Stimulated activated naive CD8-positive, alpha-beta T cell treated with anti-CD3 and anti-CD28 coated beads, Interleukin-15, Interleukin-2, amounts not matched to agents 100 ng/mL and 50 ng/mL, for 24 hours (primary cell): ENCODE measurements at regions not wholly inside any gene's neighbourhood (a gene's known extent, or its start where the extent isn't known, plus 50 kb on each side); places are given as distances from the start of the nearest gene placed in this dataset.

Experiments used
- H3K27ac Mint-ChIP-seq: one replicate; pipeline ENCODE4 v1.8.0; 2021; ENCODE audit warnings: mild to moderate bottlenecking, mixed read lengths
- H3K27me3 Mint-ChIP-seq: one replicate; pipeline ENCODE4 v1.8.0; 2021; ENCODE audit warnings: mixed read lengths
- H3K36me3 Mint-ChIP-seq: one replicate; pipeline ENCODE4 v1.8.0; 2021; ENCODE audit warnings: low read depth, mixed read lengths
- H3K4me1 Mint-ChIP-seq: one replicate; pipeline ENCODE4 v1.8.0; 2021; ENCODE audit warnings: low read depth, mixed read lengths
- H3K4me3 Mint-ChIP-seq: one replicate; pipeline ENCODE4 v1.8.0; 2021; ENCODE audit warnings: mild to moderate bottlenecking, mixed read lengths
- H3K9me3 Mint-ChIP-seq: one replicate; pipeline ENCODE4 v1.8.0; 2021; ENCODE audit warnings: mixed read lengths

GRCh38 chr7:52285689-52286088, 749.7 kb upstream of the POM121L12 start:
- H3K27me3 Mint-ChIP-seq = no peaks in the 10 kb centered on the region
- H3K4me1 Mint-ChIP-seq = no peaks in the 10 kb centered on the region
- no peak overlapping the region for H3K4me3 Mint-ChIP-seq

GRCh38 chr7:52283335-52283734, 752.1 kb upstream of the POM121L12 start:
- no peak overlapping the region for H3K4me3 Mint-ChIP-seq
- no peaks in the 10 kb centered on the region for H3K27me3 Mint-ChIP-seq
- H3K9me3 Mint-ChIP-seq = peaks cover 18% of the 10 kb centered on the region
- H3K27ac Mint-ChIP-seq = no peak overlapping the region
- H3K4me1 Mint-ChIP-seq = no peaks in the 10 kb centered on the region
- H3K36me3 Mint-ChIP-seq = no peaks in the 10 kb centered on the region

More at GRCh38 chr7:52285689-52286088, 749.7 kb upstream of the POM121L12 start:
- Mint-ChIP-seq H3K9me3 (peaks cover 12% of the 10 kb centered on the region), H3K27ac (no peak overlapping the region), H3K36me3 (no peaks in the 10 kb centered on the region)

DNA sequence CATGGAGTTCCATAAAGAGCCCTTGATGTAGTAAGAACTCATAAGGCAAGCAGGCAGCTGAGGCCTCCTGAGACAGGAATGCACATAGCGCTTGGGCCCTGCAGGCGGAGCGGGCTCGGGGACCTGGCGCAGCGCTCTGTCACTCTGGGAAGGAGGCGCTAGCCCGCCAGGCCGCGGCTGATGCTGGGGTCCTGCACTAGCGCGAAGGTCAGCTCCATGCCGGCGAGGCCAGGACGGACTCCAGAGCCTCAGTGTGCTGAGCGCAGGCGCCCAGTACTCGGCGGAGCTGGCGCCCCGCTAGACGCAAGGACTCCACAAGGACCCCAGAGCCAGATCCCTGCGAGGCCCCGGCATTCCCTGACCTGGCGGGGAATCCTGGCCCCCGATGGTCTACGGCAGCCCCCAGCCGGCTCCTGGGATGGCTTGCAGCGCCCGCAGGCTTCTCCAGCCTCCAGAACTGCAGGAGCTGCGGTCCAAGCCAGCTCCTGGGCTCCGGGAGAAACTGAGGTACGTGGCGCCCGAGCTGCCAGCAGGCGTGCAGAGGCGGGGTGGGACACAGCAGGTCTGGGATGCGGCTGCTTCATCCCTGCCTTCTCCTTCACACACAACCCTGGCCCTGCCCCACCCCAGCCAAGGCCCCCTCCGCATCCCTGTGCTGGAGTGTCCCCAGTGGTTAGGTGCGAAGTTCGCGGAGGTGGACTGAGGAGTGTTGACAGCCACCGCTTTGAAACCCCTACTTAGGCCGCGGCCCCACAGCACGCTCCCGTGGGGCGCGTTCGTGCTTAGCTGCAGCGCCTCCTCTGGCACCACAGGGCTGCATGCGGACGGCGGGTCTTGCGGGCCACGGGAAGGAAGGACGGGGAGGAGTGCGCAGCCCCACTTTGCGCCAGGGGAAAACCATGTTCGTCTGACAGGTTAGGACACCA, 761.5 kb upstream of the POM121L12 start:
- Mint-ChIP-seq H3K9me3 (peaks cover 10% of the 10 kb centered on the region), H3K4me1 (no peaks in the 10 kb centered on the region), H3K36me3 (no peaks in the 10 kb centered on the region), H3K27me3 (no peaks in the 10 kb centered on the region), H3K4me3 (no peak overlapping the region), H3K27ac (no peak overlapping the region)

GRCh38 chr7:52271703-52272102, 763.7 kb upstream of the POM121L12 start:
- Mint-ChIP-seq H3K36me3 (no peaks in the 10 kb centered on the region), H3K4me3 (no peak overlapping the region), H3K9me3 (peaks cover 9% of the 10 kb centered on the region), H3K27me3 (no peaks in the 10 kb centered on the region), H3K27ac (no peak overlapping the region), H3K4me1 (no peaks in the 10 kb centered on the region)

GRCh38 chr7:52270301-52270700, 765.1 kb upstream of the POM121L12 start:
- H3K36me3 Mint-ChIP-seq = no peaks in the 10 kb centered on the region
- H3K27ac Mint-ChIP-seq = no peak overlapping the region
- H3K4me3 Mint-ChIP-seq = no peak overlapping the region
- no peaks in the 10 kb centered on the region for H3K4me1 Mint-ChIP-seq
- H3K27me3 Mint-ChIP-seq = no peaks in the 10 kb centered on the region
- H3K9me3 Mint-ChIP-seq = peaks cover 4% of the 10 kb centered on the region

DNA sequence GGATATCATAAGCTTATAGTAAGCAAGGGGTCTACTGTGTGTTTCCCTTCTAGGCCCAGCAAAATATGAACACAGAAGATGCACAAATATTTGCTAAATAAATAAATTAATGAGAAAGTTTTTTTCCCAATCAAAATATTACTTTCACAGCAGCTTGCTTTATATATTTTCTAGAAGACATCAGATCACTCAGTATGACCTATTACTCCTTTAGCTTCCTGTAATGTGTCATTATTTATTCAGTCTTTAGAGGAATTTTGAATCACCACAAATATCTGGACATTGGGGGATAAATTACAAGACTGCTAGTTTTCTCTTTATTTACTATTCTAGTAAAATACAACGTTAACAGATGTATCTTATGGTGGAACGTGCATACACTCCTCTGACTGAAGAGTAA, 765.8 kb upstream of the POM121L12 start:
- Mint-ChIP-seq H3K36me3 (no peaks in the 10 kb centered on the region), H3K27ac (no peak overlapping the region), H3K27me3 (no peaks in the 10 kb centered on the region), H3K4me3 (no peak overlapping the region), H3K4me1 (no peaks in the 10 kb centered on the region), H3K9me3 (peaks cover 4% of the 10 kb centered on the region)

GRCh38 chr7:52261057-52261456, 774.4 kb upstream of the POM121L12 start:
- Mint-ChIP-seq H3K27ac (no peak overlapping the region), H3K4me1 (no peaks in the 10 kb centered on the region), H3K36me3 (no peaks in the 10 kb centered on the region), H3K9me3 (peaks cover 12% of the 10 kb centered on the region), H3K27me3 (no peaks in the 10 kb centered on the region), H3K4me3 (no peak overlapping the region)

GRCh38 chr7:52260046-52260665, 775.3 kb upstream of the POM121L12 start:
- H3K4me1 Mint-ChIP-seq = no peaks in the 10 kb centered on the region
- no peak overlapping the region for H3K4me3 Mint-ChIP-seq
- peaks cover 12% of the 10 kb centered on the region for H3K9me3 Mint-ChIP-seq
- H3K27me3 Mint-ChIP-seq = no peaks in the 10 kb centered on the region
- H3K36me3 Mint-ChIP-seq = no peaks in the 10 kb centered on the region
- no peak overlapping the region for H3K27ac Mint-ChIP-seq

DNA sequence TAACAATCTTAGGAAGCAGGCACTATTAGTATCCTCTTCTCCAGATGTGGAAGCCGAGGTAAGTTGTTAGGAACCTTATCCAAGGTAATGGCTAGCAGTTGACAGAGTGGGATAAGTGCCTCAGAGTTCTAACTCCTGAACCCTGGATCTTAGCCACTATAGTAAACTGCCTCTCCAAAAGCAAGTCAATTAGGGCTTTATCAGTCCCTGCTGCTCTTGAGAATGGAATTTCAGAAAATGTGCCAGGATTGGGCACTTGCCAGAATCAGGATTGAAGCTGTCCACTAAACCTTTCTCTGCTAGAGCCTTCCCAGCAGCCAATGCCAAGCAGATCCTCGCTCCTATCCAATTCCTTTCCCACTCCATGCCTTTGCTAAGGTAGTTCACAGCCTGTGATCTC, 777.5 kb upstream of the POM121L12 start:
- Mint-ChIP-seq H3K27ac (no peak overlapping the region), H3K27me3 (no peaks in the 10 kb centered on the region), H3K4me3 (no peak overlapping the region), H3K4me1 (no peaks in the 10 kb centered on the region), H3K9me3 (peaks cover 9% of the 10 kb centered on the region), H3K36me3 (no peaks in the 10 kb centered on the region)

- Mint-ChIP-seq H3K9me3 (peaks cover 10% of the 10 kb centered on the region), H3K36me3 (no peaks in the 10 kb centered on the region), H3K4me1 (no peaks in the 10 kb centered on the region), H3K27ac (peak overlapping the region; percentile 39), H3K27me3 (no peaks in the 10 kb centered on the region), H3K4me3 (no peak overlapping the region)
Measured at GRCh38 chr7:52254396-52255010, 780.9 kb upstream of the POM121L12 start.

GRCh38 chr7:52253953-52254352, 781.5 kb upstream of the POM121L12 start:
- H3K27ac Mint-ChIP-seq = no peak overlapping the region
- no peaks in the 10 kb centered on the region for H3K36me3 Mint-ChIP-seq
- peaks cover 10% of the 10 kb centered on the region for H3K9me3 Mint-ChIP-seq
- no peaks in the 10 kb centered on the region for H3K4me1 Mint-ChIP-seq
- H3K4me3 Mint-ChIP-seq = no peak overlapping the region
- H3K27me3 Mint-ChIP-seq = no peaks in the 10 kb centered on the region

- Mint-ChIP-seq H3K9me3 (peaks cover 15% of the 10 kb centered on the region), H3K36me3 (no peaks in the 10 kb centered on the region), H3K27ac (no peak overlapping the region), H3K4me1 (no peaks in the 10 kb centered on the region), H3K27me3 (no peaks in the 10 kb centered on the region), H3K4me3 (no peak overlapping the region)
Measured at GRCh38 chr7:52249741-52250140, 785.7 kb upstream of the POM121L12 start.

- Mint-ChIP-seq H3K27me3 (no peaks in the 10 kb centered on the region), H3K27ac (no peak overlapping the region), H3K4me3 (no peak overlapping the region), H3K36me3 (no peaks in the 10 kb centered on the region), H3K4me1 (no peaks in the 10 kb centered on the region), H3K9me3 (peaks cover 15% of the 10 kb centered on the region)
Measured at GRCh38 chr7:52247518-52247917, 787.9 kb upstream of the POM121L12 start.

- no peaks in the 10 kb centered on the region for H3K4me1 Mint-ChIP-seq
- H3K4me3 Mint-ChIP-seq = no peak overlapping the region
- H3K36me3 Mint-ChIP-seq = no peaks in the 10 kb centered on the region
Measured at GRCh38 chr7:52243685-52244084, 791.7 kb upstream of the POM121L12 start.

DNA sequence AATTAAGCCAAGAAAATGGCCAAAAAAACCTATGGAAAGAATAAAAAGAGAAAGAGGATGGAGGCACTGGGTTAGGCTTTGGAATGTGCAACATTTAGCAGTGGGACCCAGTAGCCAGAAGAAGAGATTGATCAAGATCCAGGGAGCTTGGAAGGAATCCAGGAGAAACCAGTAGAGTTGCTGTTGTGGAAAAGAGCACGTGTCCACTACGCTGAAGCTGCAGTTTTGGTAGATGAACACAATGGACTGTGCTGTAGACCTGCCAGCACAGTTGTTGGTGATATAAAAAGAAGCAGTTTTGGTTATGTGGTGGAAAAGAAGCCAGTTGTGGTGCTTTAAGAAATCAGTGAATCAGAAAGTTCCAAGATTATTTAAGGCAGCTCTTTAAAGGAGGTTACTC, 802.2 kb upstream of the POM121L12 start:
- no peaks in the 10 kb centered on the region for H3K27me3 Mint-ChIP-seq
- no peak overlapping the region for H3K27ac Mint-ChIP-seq
- H3K9me3 Mint-ChIP-seq = peaks cover 17% of the 10 kb centered on the region
- H3K4me3 Mint-ChIP-seq = no peak overlapping the region
- H3K36me3 Mint-ChIP-seq = no peaks in the 10 kb centered on the region
- H3K4me1 Mint-ChIP-seq = no peaks in the 10 kb centered on the region

More at GRCh38 chr7:52243685-52244084, 791.7 kb upstream of the POM121L12 start:
- Mint-ChIP-seq H3K27me3 (no peaks in the 10 kb centered on the region), H3K9me3 (peaks cover 25% of the 10 kb centered on the region), H3K27ac (no peak overlapping the region)
